G401 (cell line): ENCODE measurements at regions not wholly inside any gene's neighbourhood (a gene's known extent, or its start where the extent isn't known, plus 50 kb on each side); places are given as distances from the start of the nearest gene placed in this dataset.
"Not testable (repeated sequence)": the region's sequence is repeated elsewhere in the genome, so short reads cannot be mapped to it uniquely, and the experiment has no call there.

Experiments used
- DNase-seq: peaks from one replicate; pipeline ENCODE4 v3.0.0-alpha.2; 2015; ENCODE audit warnings: low spot score
- in situ Hi-C: cut with HindIII; loops from 2 replicates; pipeline ENCODE4 v1.10.0; 2016; ENCODE audit warnings: low sequenced_read_pairs, mixed read lengths

DNA sequence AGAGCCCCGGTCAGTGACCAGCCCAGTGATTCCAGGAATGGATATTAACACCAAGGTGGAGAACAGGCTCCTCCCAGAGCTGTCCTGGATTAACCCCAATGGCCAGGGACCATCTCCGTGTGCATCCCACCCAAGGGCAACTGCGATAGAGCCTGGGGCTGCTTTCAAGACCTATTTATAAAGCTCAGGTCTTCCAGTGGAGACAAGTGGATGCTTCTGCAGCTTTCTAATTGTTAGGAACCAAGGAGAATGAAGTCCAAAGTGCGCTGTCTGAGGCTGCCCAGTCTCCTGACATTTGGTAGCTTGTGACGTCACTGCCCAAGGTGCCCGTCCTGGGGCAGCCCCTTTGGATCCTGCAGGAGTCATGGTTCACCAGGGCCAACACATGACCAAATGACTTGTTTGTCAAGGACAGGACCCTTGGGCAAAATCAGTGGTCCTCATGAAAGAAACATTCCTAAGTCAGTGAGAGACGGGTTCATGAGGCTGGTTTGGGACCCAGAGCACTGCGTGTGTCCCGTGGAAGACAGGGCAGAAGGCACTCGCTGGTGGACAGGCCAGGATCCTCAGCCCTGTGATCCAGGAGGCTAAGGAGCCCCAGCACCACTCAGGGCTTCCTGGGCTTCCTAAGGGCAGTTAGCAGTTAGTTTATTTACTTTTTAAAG, 174.9 kb downstream of the ANKRD60 start:
- in situ Hi-C loops: no loop called here
- no peak for DNase-seq

DNA sequence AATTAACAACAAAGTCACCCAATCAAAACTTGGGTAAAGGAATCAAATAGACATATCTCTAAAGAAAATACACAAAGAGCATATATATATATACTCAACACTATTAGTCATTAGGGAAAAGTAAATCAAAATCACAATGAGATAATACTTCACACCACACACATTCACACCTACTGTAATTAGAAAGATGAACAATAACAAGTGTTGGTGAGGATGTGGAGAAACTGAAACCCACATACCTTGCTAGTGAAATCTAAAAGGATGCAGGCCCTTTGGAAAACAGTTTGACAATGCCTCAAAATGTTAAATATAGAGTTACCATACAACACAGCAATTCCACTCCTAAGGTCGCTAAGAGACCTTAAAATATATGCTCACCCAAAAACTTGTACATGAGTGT, 177.1 kb downstream of the ANKRD60 start:
- no peak for DNase-seq
- in situ Hi-C loops: no loop called here

DNA sequence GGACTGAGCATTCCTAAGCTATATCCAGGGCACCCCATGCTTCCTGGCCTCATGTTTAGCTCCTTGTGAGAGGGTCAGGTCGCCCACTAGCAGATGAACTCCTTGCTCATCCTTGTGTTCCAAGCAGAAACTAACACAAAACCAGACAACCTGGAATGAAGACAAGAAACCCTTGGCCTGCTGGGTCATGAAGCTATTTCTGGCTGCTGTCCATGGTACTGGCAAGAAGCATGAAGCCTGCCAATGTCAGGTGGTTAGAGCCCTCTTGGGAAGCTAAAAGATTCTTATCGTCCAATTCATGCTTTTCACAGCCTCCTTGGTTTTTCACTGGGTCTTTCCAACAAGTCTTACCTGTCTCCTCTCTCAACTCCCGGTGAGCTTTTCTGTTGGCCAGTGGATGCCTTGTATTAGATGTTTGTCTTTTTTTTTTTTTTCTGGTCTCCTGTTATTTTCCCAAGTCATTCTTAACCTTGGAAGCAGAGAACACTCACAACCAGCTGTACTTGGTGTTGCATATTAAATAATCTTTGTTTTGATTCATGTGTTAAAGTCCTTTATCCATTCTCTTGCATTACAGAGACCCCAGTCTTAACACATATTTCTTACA, 180.3 kb downstream of the ANKRD60 start:
- in situ Hi-C loops: no loop called here
- DNase-seq: peak; percentile 5

DNA sequence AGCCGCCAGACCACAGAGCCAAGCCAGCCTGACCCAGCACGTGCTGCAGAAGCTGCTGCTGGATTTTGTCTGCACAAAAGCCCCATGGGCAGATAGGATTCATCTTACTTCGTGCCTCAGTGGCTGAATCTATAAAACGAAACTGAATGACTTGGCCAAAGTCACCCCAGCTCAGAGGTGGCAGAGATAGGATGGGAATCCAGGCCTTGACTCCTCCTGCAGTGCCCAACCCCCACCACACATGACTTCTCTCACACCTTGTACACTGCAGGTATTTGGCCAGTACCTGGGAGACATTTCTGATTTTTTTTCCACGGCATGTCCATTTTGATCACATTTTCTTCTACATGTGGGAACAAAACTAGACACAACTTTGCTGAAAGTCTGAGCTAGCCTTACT, 182.1 kb downstream of the ANKRD60 start:
- DNase-seq: no peak
- in situ Hi-C loops: no loop called here

DNA sequence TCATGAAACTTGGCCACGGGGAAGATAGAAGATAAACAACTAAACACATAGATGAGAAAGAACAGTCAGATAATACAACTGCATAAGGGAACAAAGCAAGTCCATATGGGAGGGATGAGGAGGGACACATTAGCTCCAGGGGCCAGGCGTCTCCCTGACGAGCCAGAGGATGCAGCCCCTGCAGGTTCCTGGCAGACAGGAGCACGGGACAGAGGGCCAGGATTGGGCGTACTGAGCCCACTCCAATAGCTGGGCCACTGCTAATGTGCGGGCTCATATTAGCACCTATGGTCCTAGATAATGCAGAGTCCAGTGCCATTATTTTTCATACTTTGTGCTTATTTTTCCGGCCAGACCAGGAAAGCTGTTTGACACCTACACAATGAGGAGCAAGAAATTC, 182.9 kb downstream of the ANKRD60 start:
- no peak for DNase-seq

DNA sequence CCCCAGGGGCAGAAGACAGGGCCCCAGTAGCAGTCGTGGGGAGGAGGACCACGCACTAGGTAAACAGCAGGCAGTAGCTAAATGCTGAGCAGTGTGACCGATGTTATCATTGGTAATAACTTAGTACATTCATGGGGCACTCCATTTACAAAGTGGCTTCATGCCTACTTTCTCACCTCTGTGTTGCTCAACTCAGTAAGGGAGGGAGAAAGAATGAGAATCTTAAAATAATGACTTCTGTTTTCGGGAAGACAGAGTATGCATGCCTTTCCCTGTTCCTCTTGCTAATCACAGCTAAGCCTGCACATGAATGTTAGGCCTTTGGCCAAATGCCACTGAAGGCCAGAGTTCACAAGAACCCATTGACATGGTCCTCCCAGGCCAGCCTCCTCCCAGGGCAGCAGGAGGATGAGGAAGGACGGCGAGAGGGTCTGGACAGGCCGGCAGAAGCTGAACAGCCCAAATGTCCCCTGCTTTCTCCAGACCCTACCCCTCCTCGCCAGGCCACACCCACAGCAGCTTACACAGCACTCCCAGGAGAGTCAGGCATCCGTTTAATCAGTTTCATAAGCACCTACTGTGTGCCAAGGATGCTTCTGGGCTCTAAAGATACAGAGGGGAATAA, 183.4 kb downstream of the ANKRD60 start:
- DNase-seq: no peak
- in situ Hi-C loops: no loop called here

More for the DNA sequence above, 182.9 kb downstream of the ANKRD60 start:
- in situ Hi-C loops: no loop called here

DNA sequence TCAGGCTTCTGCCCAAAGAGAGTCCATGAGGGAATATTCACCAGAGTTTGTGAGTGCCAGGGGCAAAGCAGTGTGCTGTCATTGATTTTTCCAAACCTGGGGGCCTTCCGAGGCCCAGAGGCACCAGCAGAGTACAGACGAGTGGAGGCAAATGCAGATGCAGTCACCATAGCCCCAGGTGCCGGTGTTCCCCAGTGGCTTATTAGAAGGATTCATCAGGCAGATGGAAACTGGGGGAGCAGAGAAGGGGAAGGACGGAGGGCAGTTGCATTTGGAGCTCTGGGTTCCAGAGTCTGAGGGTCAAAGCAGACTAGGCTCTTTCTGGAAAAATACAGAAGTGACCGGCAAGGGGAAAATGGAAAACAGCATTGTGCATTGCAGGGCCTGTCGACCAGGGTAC, 184.2 kb downstream of the ANKRD60 start:
- no peak for DNase-seq
- in situ Hi-C loops: no loop called here

DNA sequence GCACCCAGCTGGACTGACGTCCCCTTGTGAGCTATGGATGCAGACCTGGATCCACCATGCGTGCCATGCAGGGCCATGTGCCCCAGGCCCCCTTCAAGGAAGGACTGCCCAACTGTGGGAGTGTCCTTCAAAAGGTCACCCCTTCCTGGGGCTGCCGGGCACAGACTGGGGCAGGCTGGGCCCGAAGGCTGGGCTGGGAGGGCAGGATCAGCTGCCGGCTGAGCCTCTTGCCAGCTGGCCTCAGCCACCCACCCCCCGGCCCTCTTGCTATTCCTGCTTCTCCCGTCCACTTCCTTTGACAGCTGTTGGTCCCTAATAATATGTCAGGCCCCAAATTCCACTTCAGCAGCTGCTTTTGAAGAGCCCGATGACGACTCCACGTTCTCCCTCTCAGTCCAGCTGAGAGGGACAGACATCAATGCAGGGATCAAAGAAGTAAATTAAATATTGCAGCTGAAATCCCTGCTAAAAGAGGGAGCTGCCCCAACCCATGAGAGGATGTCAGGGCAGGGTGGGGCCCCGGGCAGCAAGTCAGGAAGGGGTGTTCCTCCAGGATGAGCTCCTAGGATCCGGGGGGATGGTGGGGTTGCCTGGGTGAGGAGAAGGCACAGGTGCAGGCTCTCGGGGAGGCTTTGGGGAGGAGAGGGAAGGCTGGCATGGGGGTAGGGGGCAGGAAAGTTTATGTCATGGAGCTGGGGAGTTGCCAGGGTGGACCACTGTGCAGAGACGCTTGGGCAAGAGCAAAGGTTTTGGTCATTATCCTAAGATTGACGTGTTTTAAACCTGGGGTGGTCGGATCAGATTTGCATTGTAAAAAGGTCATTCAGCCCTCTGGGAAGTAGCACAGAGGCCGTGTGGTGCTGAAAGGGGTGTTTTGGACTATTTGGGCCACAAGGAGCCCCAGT, 185.0 kb downstream of the ANKRD60 start:
- in situ Hi-C loops: no loop called here
- no peak for DNase-seq

DNA sequence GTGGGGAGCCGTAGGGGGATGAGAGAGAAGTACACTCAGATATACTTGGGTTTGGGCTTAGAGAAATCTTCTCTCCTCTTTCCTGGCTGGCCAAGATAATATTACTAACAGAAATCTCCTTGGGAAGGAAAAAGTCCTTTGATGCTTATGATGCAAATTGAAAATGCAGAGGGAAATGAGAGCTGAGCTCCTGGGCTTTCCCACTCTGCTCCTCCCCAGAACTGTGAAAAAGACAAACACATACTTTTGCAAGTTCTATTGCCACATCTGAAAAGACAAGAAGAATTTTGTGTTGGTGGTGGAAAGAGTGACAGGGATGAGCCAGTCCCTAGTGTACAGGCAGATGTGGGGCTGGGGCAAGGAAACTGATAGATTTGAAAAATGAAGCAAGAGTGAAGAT, 185.9 kb downstream of the ANKRD60 start:
- in situ Hi-C loops: no loop called here

DNA sequence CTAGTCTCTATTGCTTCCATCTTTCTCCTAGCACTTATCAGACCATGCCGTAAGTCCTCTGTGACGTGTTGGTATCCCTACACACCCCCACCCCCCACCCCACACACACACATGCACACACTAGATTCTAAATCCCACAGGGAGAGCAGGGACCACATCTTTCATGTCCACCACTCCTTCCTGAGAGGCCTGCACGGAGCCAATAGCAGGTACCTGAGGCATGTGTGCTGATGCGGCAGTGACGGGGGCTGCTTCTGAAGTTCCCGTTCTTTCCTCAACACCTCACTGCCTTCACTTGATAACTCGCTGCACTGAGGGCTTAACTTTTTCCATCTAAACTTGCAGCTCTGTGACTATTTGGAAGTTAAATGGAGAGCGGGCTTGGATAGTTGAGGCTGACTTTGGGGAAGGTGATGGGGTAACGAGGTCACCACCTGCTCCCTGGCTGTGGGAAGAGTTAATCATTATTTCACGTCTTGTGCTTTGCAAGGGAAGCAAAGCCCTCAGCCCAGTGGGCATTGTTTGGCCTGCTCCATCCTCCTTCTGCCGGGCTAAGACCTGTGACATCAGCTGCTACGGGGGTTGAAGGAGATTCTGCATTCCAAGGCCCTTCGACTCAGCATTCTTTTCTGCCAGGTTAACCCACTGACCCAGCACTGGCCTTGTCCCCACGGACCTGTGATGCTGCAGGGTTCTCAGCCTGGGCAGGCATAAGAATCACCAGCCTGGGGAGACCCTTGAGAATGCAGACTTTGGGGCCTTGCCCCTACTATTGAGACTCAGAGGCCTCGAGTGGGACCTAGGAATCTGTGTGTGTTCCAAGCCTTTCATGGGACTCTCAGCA, 187.8 kb downstream of the ANKRD60 start:
- no peak for DNase-seq
- in situ Hi-C loops: no loop called here

More for the DNA sequence above, 185.9 kb downstream of the ANKRD60 start:
- DNase-seq: no peak

DNA sequence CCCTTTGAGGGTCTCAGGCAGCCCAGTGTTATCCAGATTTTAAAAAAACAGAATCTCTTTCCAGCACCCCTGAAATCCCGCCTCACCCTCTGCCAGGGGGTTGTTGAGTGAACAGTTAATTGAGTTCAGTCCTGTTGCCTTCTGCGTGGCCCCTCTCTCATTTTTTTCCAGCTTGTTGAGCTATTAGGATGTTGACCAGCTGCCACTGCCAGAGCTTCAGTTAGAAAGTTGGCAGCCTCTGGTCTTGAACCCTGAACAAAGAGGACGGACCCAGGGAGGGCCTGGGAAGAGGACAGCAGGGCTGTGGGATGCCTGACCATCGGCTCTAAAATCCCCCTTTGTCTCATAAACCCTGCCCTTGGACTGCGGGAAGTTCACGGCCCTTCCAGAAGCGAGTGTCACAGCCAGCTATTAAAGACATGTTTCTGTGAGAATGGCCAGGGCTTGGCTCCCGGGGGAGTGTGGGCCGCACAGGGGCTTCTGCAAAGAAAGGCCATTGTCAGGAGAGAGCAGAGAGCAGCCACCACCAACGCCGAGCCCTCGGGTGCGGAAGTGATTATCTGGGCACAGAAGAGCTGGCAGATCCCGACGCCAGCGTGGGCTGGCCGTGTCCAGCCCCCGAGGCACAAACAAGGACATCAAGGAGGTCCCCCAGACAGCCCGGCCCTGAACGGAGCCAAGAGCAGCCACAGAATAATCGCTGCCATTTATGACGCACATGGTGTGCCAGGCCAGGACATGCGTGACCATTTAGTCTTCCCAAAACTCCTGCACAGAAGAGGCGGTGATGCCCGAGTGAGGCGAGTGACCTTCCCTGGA, 189.0 kb downstream of the ANKRD60 start:
- peak; percentile 6 for DNase-seq
- in situ Hi-C loops: no loop called here

DNA sequence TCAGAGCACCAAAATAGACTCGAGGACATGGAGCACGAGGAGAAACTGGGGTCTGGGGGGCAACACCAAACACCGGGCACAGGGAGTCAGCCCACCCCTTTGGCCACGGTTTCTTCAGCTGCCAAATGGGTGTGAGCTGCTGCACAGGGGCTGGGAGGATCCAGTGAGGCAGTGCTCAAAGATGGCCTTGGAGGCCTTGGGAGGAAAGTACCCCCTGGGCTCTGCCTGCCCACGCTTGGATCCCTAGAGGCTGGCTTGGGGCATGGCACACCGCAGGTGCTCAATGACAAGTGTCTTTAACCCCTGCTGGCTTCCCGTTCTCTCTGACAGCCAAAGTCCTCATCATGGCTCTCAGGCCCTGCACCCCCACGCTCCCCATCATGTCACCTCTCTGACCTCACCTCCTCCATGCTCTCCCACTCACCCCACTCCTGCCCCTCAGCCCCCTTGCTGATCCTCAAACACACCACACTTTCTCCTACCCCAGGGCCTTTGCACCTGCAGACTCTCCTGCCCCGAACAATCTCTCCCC, 190.3 kb downstream of the ANKRD60 start:
- in situ Hi-C loops: no loop called here
- DNase-seq: no peak

DNA sequence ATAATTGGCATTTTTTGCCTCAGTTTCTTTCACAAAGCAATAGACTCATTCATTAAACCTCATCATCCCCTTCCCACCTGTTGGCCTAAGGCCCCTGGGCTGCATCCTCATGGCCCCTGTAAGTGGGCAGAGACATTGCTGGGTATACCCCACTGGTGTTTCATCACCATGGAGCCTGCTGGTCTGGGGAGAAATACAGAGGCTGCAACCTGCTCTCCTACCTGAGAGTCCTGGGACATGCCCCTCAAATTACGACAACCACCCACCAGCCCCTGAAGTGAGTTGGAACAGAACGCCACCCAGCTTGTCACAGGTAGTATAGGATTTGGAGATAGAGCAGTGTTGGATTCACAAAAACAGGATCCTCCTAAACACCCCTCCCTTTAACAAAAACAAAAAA, 190.8 kb downstream of the ANKRD60 start:
- no peak for DNase-seq
- in situ Hi-C loops: no loop called here

DNA sequence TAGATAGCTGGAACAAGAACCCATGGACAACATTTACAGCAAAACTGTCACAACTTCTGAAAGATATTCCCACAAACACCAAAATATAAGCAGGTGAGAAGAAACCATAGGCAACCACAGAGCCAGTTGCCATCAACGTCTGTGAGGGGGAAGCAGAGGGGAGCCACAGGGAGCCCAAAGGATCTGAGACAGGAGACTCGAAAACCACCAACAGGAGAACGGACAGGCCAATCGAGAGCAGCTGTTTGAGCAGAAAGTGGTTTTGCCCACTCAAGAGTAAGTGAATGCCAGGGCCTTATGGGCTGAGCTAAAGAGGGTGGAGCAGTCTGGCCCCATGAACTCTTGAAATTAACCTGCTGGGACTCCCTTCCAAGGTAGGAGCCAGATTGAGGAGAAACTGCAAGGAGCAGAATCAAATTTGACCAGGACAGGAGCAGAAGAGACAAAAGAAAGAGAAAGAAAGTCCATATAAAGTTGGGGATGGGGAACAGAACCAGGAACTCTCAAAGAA, 195.4 kb downstream of the ANKRD60 start:
- in situ Hi-C loops: no loop called here
- DNase-seq: no peak

DNA sequence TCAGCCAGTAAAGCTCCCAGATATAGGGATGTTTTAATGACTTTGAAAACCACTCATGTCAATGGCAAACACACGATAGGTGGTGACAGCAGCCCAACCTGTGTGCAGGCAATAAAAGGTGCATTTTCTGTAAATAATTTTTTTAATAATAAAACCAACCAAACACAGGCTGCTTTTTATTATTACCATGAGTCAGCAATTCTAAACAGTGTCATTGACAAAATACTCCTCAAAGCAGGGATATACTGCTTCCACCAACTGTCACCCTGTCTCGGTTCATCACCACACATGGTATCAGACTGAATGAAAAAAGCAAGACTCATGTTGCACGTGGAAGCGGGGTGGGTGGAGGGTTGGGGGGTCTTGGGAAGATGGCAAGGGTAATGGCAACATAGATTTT, 195.9 kb downstream of the ANKRD60 start:
- in situ Hi-C loops: no loop called here
- DNase-seq: no peak

DNA sequence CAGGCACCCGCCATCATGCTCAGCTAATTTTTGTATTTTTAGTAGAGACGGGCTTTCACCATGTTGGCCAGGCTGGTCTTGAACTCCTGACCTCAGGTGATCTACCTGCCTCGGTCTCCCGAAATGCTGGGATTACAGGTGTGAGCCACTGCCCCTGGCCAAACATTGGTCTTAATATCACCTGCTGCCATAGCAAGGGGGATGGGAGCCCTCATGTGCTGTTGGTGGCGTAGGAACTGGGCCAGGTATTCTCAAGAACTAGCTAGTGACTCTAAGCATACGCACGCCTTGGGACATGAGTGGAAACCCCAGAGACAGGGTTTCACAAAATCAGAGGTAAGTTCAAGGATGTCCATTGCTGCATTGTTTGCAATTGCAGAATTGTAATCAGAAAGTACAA, 197.1 kb downstream of the ANKRD60 start:
- in situ Hi-C loops, DNase-seq: not testable (repeated sequence)

DNA sequence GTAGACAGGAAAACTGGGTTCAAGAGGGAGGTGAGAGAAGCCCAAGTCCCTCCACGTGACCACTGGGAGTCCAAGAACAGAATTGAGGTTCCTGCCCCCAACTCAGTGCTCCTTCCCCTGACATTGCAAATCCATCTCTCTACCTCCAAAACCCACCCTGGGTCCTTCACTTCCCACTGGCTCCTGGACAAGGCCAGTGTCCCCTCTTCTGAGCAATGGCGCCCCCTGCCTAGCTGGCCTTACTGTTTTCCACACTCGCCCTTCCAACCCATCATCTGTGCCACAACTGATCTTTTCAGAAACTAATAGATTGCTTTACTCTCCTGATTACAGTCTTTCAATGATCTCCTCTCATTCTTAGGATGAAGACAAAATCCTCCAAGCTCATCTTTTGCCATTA, 200.3 kb downstream of the ANKRD60 start:
- DNase-seq: no peak
- in situ Hi-C loops: no loop called here

DNA sequence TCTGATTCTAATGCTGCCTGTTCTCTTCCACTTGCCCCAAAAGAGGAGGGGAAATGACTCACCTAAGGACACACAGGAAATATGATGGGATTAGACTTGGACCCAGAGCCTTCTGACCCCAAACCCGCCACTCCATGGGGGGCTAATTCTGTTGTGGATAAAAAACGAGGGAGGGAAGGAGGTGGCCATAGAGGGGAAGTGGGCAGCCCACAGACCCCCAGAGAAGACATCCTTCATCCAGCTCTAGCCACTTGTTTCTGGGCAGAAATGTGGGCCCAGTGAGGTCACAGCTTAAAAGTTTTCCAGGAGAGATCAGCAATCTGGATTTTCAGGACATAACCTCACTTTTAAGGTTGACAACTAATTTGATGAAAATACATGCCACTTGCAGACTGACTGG, 202.1 kb downstream of the ANKRD60 start:
- in situ Hi-C loops: no loop called here
- DNase-seq: no peak
